HepG2 (cell line): ENCODE measurements at regions not wholly inside any gene's neighbourhood (a gene's known extent, or its start where the extent isn't known, plus 50 kb on each side); places are given as distances from the start of the nearest gene placed in this dataset.

ENCODE experiments used
- ATAC-seq: fragments of 200-7000 bp; cut with Tn5 transposase; 3 replicates; pipeline ENCODE4 v1.9.1; 2020; ENCODE audit warnings: mild to moderate bottlenecking, moderate library complexity
- BruUV-seq: library from RNA; stranded (reverse); fragments of 400-500 nt; replicated peaks from 2 replicates; lab custom pipeline; 2021; lab: Mats Ljungman, UMichigan
- CTCF ChIA-PET: fragments of 300-600 bp; formaldehyde crosslinking; extraction: SDS; loops from one replicate; lab custom pipeline; 2021; ENCODE audit warnings: low total read pairs, inconsistent platforms, low intra/inter-chr PET ratio; lab: Yijun Ruan, JAX
- POLR2A ChIA-PET: fragments of 350-600 bp; sonication (Branson Sonifier 250); formaldehyde crosslinking; loops from one replicate; lab custom pipeline; 2020; ENCODE audit warnings: antibody characterized with exemption, inconsistent platforms; lab: Yijun Ruan, JAX
- DNase-seq: peaks from one replicate; pipeline ENCODE4 v3.0.0-alpha.2; 2015; ENCODE audit warnings: low spot score
- FAIRE-seq: peaks from 3 replicates; lab custom pipeline; 2011; peaks lifted over from hg19 to GRCh38; lab: Jason Lieb, UNC
- H2AFZ ChIP-seq: one replicate; pipeline ENCODE4 v1.6.1; 2011; ENCODE audit warnings: low read length, inconsistent platforms
- H3K27ac ChIP-seq: fragments of 300-600 bp; 3 replicates; pipeline ENCODE4 v1.8.0; 2011; ENCODE audit warnings: mixed run types, mild to moderate bottlenecking, mixed read lengths, low read length, inconsistent platforms; ENCODE audit not compliant: insufficient read depth; ENCODE audit errors: extremely low read length
- H3K27me3 ChIP-seq, 2 experiments: fragments of 200-600 bp in 1 of 2; 2 replicates in 1 of 2; 3 replicates in 1 of 2; pipeline versions ENCODE4 v1.6.0 to v1.8.0; 2011; ENCODE audit warnings: low read length in 2 of 2, mild to moderate bottlenecking in 2 of 2, moderate library complexity in 2 of 2, inconsistent platforms in 1 of 2; ENCODE audit not compliant: insufficient read depth in 2 of 2, control insufficient read depth in 1 of 2
- H3K36me3 ChIP-seq, 2 experiments: fragments of 200-600 bp in 1 of 2; replicated peaks in 1 of 2; 2 replicates in 1 of 2; 3 replicates in 1 of 2; pipeline versions ENCODE4 v1.5.1 to v1.8.0; 2011; ENCODE audit warnings: low read length in 2 of 2, inconsistent platforms in 1 of 2; ENCODE audit not compliant: insufficient read depth in 2 of 2, control insufficient read depth in 1 of 2
- H3K4me1 ChIP-seq: 2 replicates; pipeline ENCODE4 v1.5.1; 2012; ENCODE audit warnings: low read length, inconsistent platforms; ENCODE audit not compliant: insufficient read depth
- H3K4me2 ChIP-seq: 2 replicates; pipeline ENCODE4 v1.6.0; 2011; ENCODE audit warnings: low read depth, low read length, inconsistent platforms
- H3K4me3 ChIP-seq, 3 experiments: fragments of 200-600 bp in 1 of 3; sonication (generic), shearing (Covaris generic) in 1 of 3; replicated peaks in 1 of 3; 2 replicates each; pipeline ENCODE4 v1.5.1; 2011 to 2016; ENCODE audit warnings: low read length in 3 of 3, inconsistent platforms in 2 of 3, low read depth in 2 of 3, mild to moderate bottlenecking in 2 of 3, control low read depth in 1 of 3, mixed read lengths in 1 of 3; ENCODE audit not compliant: insufficient read depth in 1 of 3
- H3K79me2 ChIP-seq: one replicate; pipeline ENCODE4 v1.6.1; 2011; ENCODE audit warnings: low read length, inconsistent platforms; ENCODE audit not compliant: insufficient read depth
- H3K9ac ChIP-seq: 2 replicates; pipeline ENCODE4 v1.6.0; 2011; ENCODE audit warnings: mild to moderate bottlenecking, low read depth, low read length, inconsistent platforms; ENCODE audit not compliant: insufficient read depth
- H3K9me3 ChIP-seq: 2 replicates; pipeline ENCODE4 v1.5.1; 2012; ENCODE audit warnings: mild to moderate bottlenecking, low read length
- H4K20me1 ChIP-seq: 2 replicates; pipeline ENCODE4 v1.6.0; 2011; ENCODE audit warnings: inconsistent platforms, mild to moderate bottlenecking, low read length, moderate library complexity; ENCODE audit not compliant: insufficient read depth
- ATF6 ChIP-seq: sonication (generic); formaldehyde crosslinking; conservative IDR thresholded peaks from 2 replicates; pipeline ENCODE4 v1.4.0; 2020; ENCODE audit warnings: missing genetic modification reagents
- ATF7 ChIP-seq, 2 experiments: fragments of 450-650 bp in 1 of 2; sonication (generic) in 1 of 2; formaldehyde crosslinking in 1 of 2; IDR thresholded peaks; 2 replicates each; pipeline versions ENCODE4 v1.4.0 to v1.6.1; 2016 to 2020; ENCODE audit warnings: antibody characterized with exemption in 1 of 2, mild to moderate bottlenecking in 1 of 2, missing genetic modification reagents in 1 of 2
- HOXD1 ChIP-seq: sonication (generic); formaldehyde crosslinking; IDR thresholded peaks from 2 replicates; pipeline ENCODE4 v1.5.0; 2020; ENCODE audit warnings: missing genetic modification reagents
- KLF15 ChIP-seq: sonication (generic); formaldehyde crosslinking; IDR thresholded peaks from 2 replicates; pipeline ENCODE4 v1.8.1; 2023; ENCODE audit warnings: borderline replicate concordance, mild to moderate bottlenecking, inconsistent platforms, missing genetic modification reagents, mixed read lengths
- PHF20 ChIP-seq: sonication (generic); formaldehyde crosslinking; IDR thresholded peaks from 2 replicates; pipeline ENCODE4 v1.5.0; 2020; ENCODE audit warnings: mild to moderate bottlenecking, missing genetic modification reagents
- SIN3A ChIP-seq: IDR thresholded peaks from 2 replicates; pipeline ENCODE4 v1.6.1; 2011; ENCODE audit warnings: low read depth, mild to moderate bottlenecking, control low read depth, low read length, borderline replicate concordance
- ZFP90 ChIP-seq: sonication (generic); formaldehyde crosslinking; IDR thresholded peaks from 2 replicates; pipeline ENCODE4 v1.8.0; 2022; ENCODE audit warnings: missing genetic modification reagents, mild to moderate bottlenecking, inconsistent platforms, borderline replicate concordance
- ZGPAT ChIP-seq: IDR thresholded peaks from 2 replicates; pipeline ENCODE4 v1.6.1; 2016; ENCODE audit warnings: mild to moderate bottlenecking
- ZZZ3 ChIP-seq: sonication (generic); formaldehyde crosslinking; IDR thresholded peaks from 2 replicates; pipeline ENCODE4 v1.4.0; 2020; ENCODE audit warnings: missing genetic modification reagents, mild to moderate bottlenecking, borderline replicate concordance
- WGBS: methylation state at CpG from one replicate; pipeline ENCODE4 v1.1.6; 2017; ENCODE audit warnings: low lambda C conversion rate; 5-methylcytosine and 5-hydroxymethylcytosine counted together
- in situ Hi-C: cut with HindIII; loops from 2 replicates; pipeline ENCODE4 v1.10.0; 2017; ENCODE audit warnings: low pct_unique_long_range_greater_than_20kb; ENCODE audit not compliant: extremely low pct_ligation_motif_present
- intact Hi-C: fragments of 100-400 bp; cut with micrococcal nuclease; formaldehyde crosslinking; loops from one replicate; pipeline ENCODE4 v1.10.0; 2022; ENCODE audit not compliant: unreplicated experiment

GRCh38 chr1:209486861-209487593, 96.5 kb upstream of the CAMK1G start:
- BruUV-seq = no TSS peak
- no peak for FAIRE-seq
- Histone ChIP-seq H3K4me2 (no peak overlapping the region), H3K79me2 (no peaks in the 10 kb centered on the region), H4K20me1 (no peaks in the 10 kb centered on the region), H3K9ac (no peak overlapping the region), H3K27me3 (no peaks in the 10 kb centered on the region), H2AFZ (no peak overlapping the region), H3K4me3 (no peak overlapping the region), H3K36me3 (no peaks in the 10 kb centered on the region), H3K9me3 (no peaks in the 10 kb centered on the region), H3K4me1 (no peaks in the 10 kb centered on the region), H3K27ac (no peak overlapping the region)
- 0% methylated on average over 1 of the region's 1 CpG for WGBS
- POLR2A ChIA-PET = no interaction called here
- DNase-seq = no peak
- no peak for ATAC-seq
- TF ChIP-seq ATF7 (IDR thresholded peaks at IDR 0.05) (0 out of 2 replicates have a peak, but pooled peaks have one; percentile 18), ATF7 (CRISPR knock-in tag; IDR thresholded peaks at IDR 0.05) (no peak), KLF15 (CRISPR knock-in tag) (no peak)
- CTCF ChIA-PET = no interaction called here
- intact Hi-C loops = no loop called here
- in situ Hi-C loops = no loop called here

GRCh38 chr1:209490013-209490412, 93.5 kb upstream of the CAMK1G start:
- H2AFZ ChIP-seq = no peak overlapping the region
- H3K27ac ChIP-seq = no peak overlapping the region
- H3K27me3 ChIP-seq = no peaks in the 10 kb centered on the region
- DNase-seq = no peak
- H3K4me3 ChIP-seq = no peak overlapping the region
- in situ Hi-C loops = no loop called here
- no peaks in the 10 kb centered on the region for H3K36me3 ChIP-seq
- WGBS = 11% methylated on average over 3 of the region's 3 CpGs
- no peak for FAIRE-seq
- no peak overlapping the region for H3K4me2 ChIP-seq
- H4K20me1 ChIP-seq = no peaks in the 10 kb centered on the region
- no peak overlapping the region for H3K9ac ChIP-seq
- TF ChIP-seq SIN3A = no peak
- no peak for TF ChIP-seq HOXD1 (CRISPR knock-in tag)
- no peak for TF ChIP-seq PHF20 (CRISPR knock-in tag)
- TF ChIP-seq ATF6 (CRISPR knock-in tag) = no peak
- TF ChIP-seq ZFP90 = no peak
- no peak for TF ChIP-seq ZZZ3 (CRISPR knock-in tag)
- no peak for TF ChIP-seq ZGPAT (CRISPR knock-in tag)
- ChIA-PET POLR2A (no interaction called here), CTCF (no interaction called here)
- peaks cover under 1% of the 10 kb centered on the region; the same call in 1 of the 2 replicates for H3K9me3 ChIP-seq
- no peaks in the 10 kb centered on the region for H3K4me1 ChIP-seq
- no TSS peak for BruUV-seq
- ATAC-seq = no peak
- intact Hi-C loops = no loop called here
- H3K79me2 ChIP-seq = no peaks in the 10 kb centered on the region
